Effector CD4-positive, alpha-beta T cell (primary cell): ENCODE measurements at regions not wholly inside any gene's neighbourhood (a gene's known extent, or its start where the extent isn't known, plus 50 kb on each side); places are given as distances from the start of the nearest gene placed in this dataset.
"Not testable (repeated sequence)": the region's sequence is repeated elsewhere in the genome, so short reads cannot be mapped to it uniquely, and the experiment has no call there.

ENCODE experiments used
- DNase-seq: peaks from one replicate; pipeline ENCODE4 v3.0.0-alpha.2; 2020

DNA sequence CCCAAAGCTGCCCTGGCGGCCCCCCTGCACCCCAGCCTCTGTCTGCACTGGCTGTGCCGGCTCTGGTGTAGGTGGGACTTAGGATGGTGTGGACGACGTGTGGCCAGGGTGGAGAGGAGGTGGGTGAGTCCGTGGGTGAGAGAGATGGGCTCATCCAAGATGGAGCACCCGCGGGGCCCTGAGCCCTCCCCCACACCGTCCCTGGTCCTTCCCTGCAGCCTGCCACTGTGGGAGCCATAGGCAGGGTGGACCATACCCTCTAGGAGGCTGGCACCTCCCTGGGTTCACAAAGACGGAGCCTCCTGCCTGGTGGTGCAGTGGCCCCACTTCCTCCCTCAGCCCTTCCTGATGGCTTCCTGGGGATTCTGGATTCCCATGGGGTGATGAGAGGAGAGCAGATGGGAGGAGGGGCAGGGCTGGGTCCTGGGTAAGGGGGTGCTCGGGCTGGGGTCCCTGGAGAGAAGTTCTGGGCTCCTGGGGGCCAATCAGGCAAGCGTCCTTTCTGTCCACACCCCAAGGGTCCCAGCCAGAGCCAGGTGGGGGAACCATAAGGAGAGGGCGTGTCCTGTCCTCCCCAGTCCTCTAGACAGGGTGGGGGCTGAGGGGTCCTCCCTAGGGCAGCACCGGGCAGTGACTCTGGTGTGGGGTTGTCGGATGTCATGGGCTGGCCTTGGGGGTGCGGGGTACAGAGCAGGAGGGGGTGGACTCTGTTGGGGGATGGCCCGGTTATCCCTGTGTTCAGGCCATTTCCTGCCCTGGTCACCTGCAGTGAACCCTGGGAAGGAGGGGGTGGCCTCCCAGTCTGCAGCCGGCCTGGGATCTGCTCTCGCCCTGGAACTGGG is 384.8 kb downstream of the TMEM121 start:
- DNase-seq = no peak

DNA sequence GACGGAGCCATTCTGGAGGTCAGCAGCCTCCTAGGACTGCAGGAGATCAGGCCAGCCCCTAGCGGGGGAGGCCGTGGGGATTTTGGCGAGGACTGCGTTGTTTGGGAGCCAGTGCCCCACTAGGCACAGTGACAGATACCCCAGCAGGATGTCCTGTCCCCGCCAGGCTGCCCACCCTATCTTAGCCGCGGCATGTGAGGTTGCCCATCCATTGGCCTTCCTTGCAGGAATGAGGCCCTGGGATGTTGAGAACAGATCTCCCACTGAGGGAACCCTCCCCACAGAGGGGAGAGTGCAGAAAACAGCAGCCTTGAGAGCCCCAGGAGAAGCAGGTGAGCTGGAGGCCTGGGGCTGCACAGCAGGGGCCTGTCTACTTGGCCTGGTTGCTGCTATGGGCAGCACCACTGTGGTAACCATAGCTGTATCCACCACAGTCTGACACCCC is 385.5 kb downstream of the TMEM121 start:
- DNase-seq = not testable (repeated sequence)

DNA sequence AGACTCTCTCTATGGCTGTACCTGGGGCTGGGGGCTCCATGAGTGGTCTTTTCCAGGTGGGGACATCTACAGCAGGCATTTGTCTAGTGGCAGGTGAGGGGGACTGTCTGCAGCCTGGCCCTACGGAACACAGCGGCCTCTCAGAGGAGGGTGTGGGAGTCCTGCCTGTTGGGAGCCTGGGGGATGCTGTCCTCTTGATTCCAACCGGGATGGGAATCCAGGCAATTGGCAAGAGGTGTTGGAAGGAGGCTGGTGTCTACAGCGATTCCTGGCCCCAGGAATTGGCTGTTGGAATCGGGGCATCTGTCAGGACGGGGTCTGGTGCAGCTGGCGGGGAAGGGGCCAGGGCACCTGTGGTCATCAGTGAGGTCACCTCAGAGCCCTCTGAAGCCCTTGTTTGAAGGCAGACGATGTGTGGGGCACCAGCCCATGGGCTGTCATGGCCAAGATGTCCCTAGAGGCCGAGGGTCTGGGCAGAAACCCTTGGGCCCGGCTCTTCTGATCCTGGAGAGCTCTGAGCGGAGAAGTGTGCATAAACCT is 386.3 kb downstream of the TMEM121 start:
- DNase-seq = no peak

DNA sequence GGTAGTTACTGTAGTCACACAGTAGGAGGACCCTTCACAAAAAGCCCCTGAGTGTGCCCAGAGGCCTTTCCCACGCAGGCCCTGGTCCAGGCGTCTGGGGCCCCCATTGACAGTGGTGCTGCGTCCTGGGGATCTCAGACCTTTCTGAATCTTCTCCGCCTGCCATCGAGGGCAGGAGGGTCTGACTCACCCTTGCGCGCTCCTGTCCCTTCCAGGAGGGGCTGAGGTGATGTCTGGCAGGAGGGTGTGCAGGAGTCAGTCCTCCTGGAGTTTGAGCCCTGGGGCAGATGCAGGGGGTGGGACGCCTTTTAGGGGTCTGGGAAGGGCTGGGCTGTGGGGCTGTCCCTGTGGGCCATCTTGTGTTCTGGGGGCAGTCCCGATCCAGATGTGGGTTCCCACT is 386.8 kb downstream of the TMEM121 start:
- no peak for DNase-seq

DNA sequence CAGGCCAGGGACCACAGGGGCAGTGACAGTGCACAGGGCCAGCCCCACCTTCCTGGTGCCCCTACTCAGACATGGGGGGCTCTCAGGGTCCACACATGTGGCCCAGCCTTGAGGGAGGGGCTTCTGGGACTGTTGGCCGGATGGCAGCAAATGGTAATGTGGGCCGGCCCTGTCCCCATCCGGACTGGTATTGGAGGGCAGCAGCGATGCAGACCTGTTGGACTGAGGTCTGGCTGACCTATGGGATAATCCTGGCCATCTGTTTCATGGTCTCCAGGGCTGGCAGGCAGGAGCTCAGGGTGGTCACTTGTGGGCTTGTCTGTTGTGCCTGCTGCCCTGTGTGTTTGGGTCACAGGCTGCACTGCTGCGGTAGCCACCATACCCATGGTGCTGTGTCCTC is 387.5 kb downstream of the TMEM121 start:
- DNase-seq = no peak

DNA sequence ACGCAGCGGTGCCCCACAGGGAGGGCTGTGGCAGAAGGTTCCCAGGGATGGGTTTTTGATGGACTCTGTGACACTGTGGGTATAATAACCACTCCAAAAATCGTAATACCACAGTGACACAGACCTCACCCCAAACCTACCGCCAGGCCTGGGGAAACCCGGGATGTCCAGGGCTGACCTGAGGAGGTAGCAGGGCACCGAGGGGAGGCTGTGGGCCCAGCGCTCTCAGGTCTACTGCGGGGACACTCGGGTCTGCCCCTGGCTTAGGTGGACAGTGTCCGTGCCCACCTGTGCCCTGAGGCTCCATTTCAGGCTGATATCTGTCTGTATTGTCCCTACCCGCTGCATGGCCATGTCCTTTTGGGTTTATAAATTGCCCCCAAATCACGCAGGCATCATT is 387.9 kb downstream of the TMEM121 start:
- DNase-seq = not testable (repeated sequence)

DNA sequence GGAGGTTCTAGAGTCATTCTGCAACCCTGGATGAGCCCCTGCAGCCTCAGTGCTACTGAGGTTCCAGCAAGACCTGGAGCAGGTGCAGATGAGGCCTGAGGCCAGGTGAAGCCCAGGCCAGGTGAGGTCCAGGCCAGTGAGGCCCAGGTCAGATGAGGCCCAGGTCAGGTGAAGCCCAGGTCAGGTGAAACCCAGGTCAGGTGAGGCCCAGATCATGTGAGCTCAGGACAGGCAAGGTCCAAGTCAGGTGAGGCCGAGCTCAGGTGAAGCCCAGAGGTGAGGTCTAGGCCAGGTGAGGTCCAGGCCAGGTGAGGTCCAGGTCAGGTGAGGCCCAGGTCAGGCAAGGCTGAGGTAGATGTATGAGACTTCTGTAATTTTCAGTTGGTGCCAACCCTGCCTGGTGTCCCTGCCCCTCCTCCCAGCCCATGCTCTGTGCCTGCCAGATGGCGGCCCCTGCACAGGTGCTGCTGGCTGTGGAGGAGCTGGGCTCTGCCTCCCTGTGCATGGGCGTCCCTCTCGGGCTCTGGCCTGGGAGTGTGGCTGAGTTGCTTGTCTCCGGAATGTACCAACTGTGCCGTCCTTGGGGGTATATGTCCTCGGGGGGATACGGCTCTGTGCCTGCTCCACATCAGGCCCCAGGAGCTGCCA is 388.5 kb downstream of the TMEM121 start:
- DNase-seq = no peak

DNA sequence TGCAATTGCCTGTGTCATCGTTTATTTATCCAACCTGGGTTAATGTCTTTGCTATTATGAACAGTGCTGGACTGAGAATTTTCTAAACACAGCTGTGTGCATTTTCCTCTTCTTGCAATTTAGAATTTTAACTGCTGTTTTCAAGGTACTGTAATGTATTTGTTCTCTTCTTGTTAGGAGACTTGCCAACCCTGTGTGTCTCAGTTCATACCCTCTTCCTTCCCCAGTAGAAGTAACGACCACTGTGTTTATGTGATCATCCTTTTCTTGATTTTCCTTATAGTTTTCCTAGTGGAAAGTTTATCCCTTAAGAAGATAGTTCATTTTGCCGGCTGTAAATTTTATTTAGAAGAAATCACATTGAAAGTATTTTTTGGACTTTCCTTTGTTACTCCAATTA is 389.2 kb downstream of the TMEM121 start:
- not testable (repeated sequence) for DNase-seq

DNA sequence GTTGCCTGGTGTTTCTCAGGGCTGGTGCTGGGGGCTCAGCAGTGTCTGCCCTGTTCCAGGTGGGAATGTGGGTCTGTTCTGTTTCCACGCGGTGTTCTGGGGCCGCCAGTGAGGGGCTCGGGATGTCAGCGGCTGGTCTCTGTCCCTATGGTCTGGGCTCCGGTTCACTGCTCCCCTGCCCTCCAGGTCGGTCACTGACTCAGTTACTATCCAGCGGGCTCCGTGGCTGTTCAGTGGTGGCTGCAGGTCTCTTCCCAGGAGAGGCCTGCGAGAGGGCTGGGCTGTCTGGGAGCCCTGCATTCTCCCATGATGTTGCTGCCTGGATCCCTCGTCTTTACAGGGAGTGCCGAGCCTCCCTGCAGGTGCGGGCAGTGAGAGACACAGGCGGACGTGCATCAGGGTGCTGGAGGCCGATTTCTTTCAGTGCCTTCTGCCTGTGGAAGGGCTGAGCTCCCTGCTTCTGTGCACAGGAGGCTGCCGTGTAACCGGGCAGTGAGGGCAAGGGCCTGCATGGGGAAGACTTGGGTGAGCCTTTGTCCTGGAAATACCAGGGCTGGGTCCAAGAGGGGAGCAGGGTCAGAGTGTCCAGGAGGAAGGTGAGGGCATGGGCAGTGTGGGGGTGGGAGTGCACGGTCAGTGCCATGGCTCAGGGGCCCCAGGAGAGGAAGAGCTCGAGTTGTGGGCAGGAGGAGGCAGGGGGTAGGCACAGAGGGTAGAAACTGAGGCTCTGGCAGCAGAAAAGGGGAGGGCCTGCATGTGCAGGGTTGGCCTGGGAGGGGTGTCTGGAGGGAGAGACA is 391.0 kb downstream of the TMEM121 start:
- DNase-seq = not testable (repeated sequence)

DNA sequence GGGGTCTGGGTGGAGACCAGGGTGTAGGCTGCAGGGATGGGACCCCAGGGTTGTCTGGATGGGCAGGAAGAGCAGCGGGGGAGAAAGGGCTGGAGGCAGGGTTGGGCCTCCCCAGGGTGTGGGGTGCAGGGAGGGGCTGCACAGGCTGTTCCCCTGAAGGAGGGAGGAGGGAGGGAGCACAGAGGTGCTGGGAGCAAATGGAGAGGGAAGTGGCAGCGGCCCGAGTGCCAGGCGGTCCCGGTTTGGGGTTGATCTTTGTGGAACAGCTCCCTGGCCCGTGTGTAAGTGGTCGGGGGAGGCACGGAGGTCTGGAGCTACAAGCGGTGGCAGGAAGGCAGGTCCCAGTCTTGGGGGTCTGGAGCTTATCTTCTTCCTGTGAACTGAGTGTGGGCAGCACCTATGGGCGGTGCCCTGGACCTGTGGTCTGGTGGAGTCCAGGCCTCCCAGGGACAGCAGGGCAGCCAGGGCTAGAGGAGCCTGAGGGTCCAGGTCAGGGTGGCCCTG is 391.6 kb downstream of the TMEM121 start:
- no peak for DNase-seq

DNA sequence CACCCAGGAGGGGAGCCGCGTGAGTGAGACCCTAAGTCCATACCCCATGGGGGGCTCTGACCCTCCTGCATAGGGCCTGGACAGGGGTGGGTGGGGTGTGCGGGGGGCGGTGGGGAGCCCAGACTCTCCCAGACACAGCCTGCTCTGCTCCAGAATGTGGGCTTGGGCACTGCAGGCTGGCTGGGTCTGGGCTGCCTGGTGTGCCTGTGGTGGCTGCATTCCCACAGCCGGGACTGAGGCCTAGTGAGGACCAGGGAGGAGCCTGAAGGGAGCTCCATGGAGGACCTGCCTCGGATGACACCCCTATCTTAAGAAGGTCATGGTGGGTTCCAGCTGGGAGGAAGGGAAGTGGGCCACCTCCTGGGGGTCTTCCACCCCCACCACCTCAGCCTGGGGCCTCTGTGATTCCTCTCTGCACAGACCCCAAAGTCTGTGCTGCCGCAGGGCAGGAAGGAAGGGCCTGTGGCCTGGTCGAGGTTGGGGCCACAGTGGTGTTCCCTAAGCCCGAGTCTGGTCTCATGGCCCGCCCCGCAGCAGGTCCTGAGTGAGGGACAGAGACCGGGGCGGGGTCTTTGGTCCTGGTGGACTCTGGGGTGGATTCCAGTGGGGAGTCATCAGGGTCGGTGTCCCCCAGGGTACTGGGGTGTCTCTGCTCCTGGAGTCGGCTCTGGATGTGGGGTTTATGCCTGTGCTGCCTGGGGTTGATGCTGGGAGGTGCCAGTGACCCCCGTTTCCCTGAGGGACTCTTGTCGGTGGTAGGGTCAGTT is 392.3 kb downstream of the TMEM121 start:
- no peak for DNase-seq

DNA sequence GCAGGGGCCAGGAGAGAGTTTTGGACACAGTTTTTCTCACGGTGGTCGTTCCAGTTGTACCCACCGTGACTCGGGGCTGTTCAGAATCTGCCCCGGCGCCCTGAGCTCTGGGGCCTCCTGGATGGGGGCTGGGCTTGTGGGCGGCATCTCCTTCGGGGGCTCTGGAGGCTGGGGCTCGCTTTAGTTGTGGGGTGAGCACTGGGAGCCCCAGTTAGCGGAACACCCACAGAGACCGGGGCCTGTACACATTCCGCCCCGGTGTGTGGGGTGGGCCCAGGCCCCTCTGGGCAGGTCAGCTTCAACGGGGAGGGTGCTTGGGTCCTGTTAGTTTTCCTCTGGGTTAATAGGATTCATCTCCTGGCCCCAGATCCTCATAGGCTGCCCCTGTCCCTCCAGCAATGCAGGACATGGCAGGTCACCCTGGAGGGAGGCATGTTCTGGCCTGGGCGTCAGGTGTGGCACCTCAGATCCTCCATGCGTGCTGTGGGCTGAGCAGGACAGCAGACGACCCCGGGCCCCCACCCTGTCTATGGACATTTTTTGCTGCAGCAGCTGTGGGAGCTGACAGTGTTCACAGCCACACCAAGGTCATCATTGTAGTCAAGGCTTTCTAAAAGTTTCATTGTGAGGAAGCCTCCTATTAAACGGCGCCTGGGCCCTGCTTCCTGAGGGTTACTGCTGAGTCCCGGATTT is 393.2 kb downstream of the TMEM121 start:
- no peak for DNase-seq

DNA sequence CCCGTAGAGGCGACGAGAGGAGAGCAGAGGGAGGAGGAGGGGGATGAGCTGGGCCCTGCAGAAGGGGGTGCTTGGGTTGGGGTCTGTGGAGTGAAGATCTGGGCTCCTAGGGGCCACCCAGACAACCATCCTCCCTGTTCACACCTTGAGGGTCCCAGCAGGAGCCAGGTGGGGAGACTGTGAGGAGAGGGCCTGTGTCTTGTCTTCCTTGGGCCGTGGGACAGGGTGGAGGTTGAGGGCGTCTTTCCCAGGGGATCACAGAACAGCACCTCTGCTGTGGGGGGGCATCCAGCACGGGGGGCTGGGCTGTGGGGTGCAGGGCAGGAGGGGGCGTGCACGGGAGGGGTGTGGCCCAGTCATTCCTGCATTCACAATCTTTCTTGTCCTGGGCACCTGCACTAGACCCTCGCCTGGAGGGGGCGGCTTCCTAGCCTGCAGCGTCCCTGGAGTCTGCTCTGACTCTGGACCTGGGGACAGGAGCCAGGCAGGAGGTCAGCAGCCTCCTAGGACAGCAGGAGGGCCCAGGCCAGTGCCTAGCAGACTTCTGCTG is 393.8 kb downstream of the TMEM121 start:
- DNase-seq = not testable (repeated sequence)

DNA sequence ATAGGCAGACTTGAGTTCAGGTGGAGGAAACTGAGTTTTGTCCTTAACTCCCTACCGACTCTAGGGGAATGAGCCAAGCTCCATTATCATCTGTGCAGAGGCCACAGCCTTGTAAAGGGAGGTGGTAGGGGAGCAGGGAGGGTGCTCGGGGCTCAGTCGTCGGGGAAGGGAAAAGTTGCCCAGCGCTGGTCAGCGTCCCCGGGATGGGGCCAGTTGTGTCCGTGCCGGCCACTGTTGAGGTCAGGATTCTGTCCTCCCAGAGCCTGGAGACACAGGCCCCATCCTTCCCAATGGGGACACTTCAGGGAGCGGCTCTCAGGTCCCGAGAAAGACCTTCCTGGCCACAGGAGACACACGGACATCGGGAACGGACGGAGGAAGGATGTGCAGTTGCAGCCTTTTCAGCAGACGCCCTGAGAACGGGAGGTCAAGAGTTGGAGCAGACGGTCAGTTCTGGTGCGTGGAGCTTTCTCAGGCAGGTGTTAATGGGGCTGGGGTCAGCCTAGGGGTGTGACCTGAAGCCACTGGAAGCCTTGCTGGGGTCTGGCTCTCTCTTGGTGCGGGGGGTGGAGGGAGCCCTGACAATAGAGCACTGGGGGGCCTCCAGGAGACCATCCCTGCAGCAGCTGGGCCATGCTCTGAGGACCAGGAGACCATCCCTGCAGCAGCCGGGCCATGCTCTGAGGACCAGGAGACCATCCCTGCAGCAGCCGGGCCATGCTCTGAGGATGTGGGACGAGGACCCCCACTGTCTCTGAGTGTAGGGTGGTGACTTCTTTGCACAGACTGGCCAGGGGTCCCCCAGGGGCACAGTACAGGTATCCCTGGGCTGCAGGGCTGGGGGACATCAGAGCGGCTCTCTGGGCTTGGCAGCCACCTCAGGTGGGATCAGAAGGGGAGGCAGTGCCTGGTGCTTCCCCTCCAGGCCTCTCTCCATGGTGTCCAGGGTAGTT is 394.7 kb downstream of the TMEM121 start:
- DNase-seq = not testable (repeated sequence)

DNA sequence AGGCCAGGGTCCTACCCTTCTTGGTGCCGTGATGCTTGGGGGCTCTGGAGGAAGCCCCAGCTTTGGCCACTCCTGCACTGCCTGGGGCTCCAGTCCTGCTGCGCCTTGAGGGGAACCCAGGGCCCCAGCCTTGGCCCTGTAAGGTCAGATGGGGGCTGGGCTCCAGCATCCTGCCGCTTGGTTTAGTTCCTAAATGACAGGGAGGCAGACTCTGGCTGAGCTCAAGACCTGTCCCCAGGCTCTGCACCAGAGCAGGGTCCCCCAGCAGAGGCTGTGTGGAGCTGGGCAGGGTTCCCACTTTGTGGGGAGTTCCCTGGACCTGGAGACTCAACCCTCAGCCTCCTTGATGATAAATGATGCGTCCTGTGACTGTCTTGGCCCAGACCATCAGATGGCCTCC is 395.4 kb downstream of the TMEM121 start:
- not testable (repeated sequence) for DNase-seq

DNA sequence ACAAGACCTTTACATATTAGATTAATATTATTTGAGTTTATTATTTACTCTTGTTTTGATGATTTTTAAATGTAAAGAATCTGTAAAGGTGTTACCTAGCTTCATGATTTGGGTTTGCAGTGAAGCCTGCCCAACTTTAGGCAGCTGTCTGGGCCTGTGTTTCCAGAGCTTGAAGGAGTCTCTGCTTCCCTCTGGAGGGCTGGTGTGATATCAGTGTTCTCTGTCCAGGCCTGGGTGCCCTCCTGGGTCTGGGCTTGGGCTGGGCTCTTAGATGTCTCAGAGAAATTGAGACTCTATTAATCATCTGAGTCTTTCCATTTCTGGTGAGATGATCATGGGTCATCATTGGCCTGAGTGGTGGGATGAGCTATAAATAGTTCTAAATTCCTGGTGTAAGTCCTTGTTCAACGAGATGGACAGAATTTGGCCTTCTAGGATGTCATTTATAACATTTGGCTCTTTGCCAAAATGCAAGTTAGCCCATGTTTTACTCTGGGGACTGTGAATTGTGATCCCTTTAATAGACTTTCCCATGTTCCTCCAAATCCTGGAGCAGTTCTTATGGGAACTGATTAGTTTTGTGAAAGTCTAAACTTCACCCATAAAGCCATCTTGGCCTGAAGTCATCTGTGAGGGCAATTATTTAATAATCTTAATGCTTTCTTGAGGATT is 397.3 kb downstream of the TMEM121 start:
- DNase-seq = not testable (repeated sequence)

DNA sequence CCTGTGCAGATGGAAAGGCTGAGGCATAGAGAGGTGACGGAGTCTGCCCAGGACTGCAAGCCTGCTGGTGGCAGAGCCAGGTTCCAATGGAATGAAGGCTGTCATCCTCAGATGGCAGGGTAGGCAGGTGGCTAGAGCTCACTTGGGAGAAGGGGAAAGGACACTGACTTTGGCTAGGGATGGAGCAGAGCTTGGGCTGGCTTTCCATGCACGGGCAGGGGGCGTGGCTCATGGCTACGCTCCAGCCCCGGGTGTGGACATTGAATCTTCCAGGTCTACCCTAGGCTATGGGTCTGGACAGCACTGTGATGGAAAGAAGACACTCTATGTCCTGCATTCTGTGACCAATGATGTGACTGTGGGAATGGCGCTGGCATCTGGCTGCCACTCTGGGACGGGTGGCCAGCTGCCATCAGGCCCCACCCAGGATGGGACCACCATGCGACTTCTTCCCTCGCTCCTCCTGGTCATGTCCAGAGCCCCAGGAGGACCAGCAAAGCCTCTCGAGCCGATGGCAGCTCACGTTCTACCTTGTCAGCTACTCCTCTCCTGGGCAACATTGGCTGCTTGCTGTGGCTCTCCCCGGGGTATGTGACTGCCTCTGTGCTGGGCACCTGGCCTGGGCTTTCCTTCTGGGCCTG is 398.7 kb downstream of the TMEM121 start:
- no peak for DNase-seq

DNA sequence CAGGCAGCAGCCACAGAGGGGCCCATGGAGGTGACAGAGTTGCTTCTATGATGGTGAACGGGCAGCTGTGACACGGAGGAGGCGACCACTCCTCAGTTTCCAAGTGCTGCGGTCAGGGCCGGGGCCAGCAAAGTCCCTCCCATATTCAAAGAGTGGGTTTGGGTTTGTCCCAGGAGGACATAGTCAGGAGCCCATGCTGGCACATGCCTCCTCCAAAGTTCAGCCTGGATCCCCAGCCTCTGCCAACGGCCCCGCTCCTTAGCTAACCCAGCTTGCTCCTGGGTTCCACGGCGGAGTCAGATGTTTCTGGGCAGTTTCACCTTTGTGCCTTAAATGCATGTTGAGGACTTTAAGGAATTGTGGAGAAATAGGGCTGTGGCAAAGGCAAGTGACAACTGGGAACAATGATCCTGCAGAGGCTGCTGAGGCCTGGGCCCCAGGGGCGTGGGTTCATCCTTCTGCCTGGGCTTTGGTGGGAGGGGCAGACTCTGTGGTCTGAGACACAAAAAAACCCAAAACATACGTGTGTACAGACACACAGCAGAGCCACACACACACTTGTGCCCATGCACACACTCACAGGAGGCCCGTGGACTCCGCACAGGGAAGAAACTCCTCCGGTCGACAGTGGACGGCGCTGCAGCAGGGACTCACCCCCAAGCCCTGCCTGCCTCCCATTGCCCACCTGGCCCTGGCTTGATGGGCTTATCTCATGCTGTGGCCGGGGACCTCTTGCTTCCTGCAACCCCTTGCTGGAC is 399.4 kb downstream of the TMEM121 start:
- DNase-seq = no peak
